Muscle of arm (tissue), 1 donor: ENCODE measurements at regions not wholly inside any gene's neighbourhood (a gene's known extent, or its start where the extent isn't known, plus 50 kb on each side); places are given as distances from the start of the nearest gene placed in this dataset.

Experiments
- DNase-seq: peaks from one replicate; pipeline ENCODE4 v3.0.0-alpha.2; 2013

- no peak for DNase-seq
Measured at GRCh38 chr12:87841935-87842334, 187.3 kb downstream of the C12orf50 start.

- DNase-seq: no peak
Measured at GRCh38 chr12:87836190-87836589, 193.0 kb downstream of the C12orf50 start.

DNA sequence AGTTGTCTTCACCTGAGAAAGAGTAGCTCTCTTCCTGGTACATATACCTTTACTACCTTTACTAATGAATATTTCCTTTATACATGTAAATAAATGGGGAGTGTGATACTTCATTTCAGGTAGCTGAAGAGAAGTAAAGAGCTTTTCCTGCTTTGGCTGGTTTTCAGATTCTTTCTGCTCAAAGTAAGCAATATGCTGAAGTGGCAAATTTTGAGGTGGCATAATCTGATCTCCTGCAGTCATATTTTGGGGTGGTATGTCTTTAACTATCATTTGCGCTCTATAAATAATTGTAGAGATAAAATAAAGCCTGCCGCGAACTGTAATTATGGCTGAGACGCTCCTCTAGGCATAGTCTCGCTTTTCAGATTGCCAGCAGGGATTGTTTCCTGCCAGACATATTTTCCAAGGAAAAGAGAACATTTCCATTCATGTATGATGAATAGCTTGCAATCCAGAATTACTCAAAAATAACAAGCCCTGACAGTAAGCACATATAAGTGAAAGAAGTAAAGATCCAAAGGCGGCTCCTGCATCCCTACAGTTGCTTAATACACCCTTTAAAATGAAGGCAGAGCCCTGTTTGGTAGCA lies 200.7 kb downstream of the C12orf50 start:
- DNase-seq: no peak

DNA sequence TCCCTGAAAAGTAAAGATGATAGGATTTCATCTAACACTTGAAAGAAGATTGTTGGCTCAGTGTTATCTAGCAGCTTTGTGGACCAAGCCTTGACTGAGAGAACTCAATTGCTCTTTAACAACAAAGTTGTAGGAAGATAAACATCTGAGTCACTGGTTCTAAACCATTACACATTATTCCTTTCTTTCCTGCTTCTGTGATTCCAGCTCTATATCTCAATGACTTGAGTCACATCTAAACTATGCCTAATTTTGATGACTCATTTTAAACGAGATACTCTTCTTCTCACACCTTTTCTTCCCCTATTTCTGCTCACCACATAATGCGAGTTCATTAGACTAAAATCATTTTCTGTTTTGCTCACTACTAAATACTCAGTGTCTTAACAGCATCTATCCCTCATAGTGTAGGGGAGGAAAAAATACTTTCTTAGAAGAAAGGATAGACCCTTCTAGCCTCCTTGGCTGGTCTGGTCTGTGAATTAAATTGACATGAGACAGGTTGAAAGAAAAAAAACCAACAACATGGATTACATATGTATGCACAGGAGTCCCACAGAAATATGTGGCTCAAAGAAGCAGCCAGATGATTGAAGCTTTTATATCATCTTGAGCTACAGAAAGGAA lies 201.4 kb downstream of the C12orf50 start:
- no peak for DNase-seq

GRCh38 chr12:87822923-87823322 lies 206.3 kb downstream of the C12orf50 start:
- DNase-seq: no peak

GRCh38 chr12:87820524-87821202 lies 208.5 kb downstream of the C12orf50 start:
- no peak for DNase-seq

- no peak for DNase-seq
Measured at GRCh38 chr12:87818441-87818840, 210.8 kb downstream of the C12orf50 start.

GRCh38 chr12:87815771-87816585 lies 213.2 kb downstream of the C12orf50 start:
- no peak for DNase-seq

- DNase-seq: no peak
Measured at GRCh38 chr12:87814625-87815024, 214.6 kb downstream of the C12orf50 start.

GRCh38 chr12:87813476-87814234 lies 215.5 kb downstream of the C12orf50 start:
- no peak for DNase-seq

GRCh38 chr12:87812681-87813080 lies 216.5 kb downstream of the C12orf50 start:
- no peak for DNase-seq

- no peak for DNase-seq
Measured at GRCh38 chr12:87812030-87812429, 217.2 kb downstream of the C12orf50 start.

GRCh38 chr12:87809916-87810315 lies 219.3 kb downstream of the C12orf50 start:
- no peak for DNase-seq

DNA sequence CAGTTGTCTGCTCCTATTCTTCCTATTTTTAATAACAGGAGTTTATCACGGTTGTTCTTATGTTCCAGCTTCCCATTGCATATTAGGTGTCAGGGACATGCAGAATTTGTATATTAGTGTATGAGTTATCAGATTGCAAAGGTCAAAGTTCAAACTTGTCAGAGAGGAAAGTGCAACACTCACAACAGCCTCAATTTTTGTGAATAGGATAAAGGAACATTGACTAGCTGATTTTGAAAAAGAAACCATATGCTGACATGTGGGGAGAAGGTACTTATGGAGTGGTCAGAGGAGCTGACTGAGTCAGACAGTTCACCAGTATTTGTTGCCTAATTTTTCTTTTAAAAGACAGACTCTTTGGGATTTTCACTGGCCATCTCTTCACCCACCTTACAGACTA lies 222.1 kb downstream of the C12orf50 start:
- no peak for DNase-seq

DNA sequence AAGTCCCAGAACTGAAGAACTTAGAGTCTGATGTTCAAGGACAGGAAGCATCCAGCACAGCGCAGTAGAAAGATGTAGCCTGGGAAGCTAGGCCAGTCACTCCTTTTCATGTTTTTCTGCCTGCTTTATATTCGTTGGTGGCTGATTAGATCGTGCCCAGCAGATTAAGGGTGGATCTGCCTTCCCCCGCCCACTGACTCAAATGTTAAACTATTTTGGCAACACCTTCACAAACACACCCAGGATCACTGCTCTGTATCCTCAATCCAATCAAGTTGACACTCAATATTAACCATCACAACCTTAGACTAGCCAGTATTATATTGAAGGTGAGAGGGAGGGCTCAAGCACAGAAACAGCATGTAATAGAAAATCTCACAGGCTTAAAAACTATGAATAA lies 222.9 kb downstream of the C12orf50 start:
- no peak for DNase-seq

- DNase-seq: no peak
Measured at GRCh38 chr12:87804386-87804785, 224.8 kb downstream of the C12orf50 start.

DNA sequence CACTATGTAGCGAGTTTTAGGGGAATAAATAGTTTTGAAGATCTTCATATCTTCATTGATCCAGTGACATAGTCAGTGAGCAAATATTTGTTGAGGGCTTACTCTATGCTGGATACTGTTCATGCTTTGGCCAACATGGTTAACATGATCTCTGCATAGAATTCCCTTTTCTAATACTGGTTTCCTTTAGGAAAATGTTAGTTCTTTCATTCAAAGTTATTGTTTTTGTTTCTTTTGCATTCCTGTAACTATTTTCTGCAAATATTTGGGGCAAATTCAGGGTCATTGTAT lies 226.5 kb downstream of the C12orf50 start:
- no peak for DNase-seq

- DNase-seq: no peak
Measured at GRCh38 chr12:87801860-87802720, 227.1 kb downstream of the C12orf50 start.

DNA sequence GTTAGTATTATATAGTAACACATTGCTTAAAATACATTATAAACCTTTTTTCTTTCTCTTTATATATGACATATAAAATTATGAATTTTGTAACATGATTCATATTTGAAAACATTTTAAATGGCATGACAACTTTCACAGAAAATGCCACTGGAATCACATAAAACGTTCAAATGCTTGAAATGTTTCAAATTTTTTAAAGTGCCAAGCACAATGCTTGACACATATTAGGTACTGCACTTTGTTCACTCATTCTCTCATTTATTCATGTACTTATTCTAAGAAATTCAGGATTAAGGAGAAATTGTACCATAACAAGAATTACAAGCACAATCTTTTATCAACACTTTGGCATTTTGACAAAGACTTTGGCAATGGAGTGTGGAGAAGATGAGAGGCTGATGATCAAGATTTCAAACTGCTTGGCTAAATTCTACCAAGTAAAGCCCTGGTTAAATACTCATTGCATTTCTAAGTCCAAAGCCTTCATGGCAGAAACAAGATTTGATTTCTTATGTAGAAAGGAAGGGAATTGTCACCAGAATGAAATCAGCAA lies 232.2 kb downstream of the C12orf50 start:
- DNase-seq: no peak

DNA sequence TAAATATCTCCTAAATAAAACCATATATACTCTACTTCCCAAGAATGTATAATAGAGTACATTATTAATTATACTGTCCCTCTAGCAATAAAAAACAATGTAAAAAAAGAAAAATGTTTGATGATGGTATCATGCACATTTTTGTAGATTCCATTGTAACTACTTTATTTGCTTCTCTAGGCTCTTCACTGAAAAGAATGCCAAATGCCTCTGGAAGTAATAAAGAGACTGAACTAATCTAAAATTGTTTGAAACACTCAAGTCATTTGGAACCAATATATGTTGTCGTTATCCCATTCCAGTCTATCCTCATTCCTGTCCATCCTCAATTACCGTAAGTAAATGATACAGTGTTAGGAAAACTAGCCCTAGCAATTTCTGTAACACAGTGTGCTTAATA lies 233.6 kb downstream of the C12orf50 start:
- DNase-seq: no peak

DNA sequence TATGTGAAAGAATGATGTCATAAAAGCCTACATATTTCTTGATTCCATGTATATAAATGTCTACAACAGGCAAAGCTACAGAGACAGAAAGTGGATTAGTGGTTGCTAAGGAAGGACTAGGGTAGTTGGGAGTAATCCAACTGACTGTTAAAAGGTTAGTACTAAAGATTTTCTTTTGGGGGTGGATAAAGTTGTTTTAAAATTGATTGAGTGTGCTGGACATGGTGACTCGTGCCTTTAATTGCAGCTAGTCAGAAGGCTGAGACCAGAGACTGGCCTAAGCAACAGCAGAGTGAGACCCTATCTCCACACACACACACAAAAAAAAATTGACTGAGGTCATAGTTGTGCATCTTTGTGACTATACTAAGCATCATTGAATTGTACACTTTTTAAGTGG lies 234.3 kb downstream of the C12orf50 start:
- DNase-seq: no peak
